Femur (tissue), 1 donor: ENCODE measurements at regions not wholly inside any gene's neighbourhood (a gene's known extent, or its start where the extent isn't known, plus 50 kb on each side); places are given as distances from the start of the nearest gene placed in this dataset.
A peak's percentile ranks its signal among the peaks of the same experiment; 100 is the strongest.

ENCODE experiments used
- DNase-seq: peaks from one replicate; pipeline ENCODE4 v3.0.0-alpha.2; 2017

DNA sequence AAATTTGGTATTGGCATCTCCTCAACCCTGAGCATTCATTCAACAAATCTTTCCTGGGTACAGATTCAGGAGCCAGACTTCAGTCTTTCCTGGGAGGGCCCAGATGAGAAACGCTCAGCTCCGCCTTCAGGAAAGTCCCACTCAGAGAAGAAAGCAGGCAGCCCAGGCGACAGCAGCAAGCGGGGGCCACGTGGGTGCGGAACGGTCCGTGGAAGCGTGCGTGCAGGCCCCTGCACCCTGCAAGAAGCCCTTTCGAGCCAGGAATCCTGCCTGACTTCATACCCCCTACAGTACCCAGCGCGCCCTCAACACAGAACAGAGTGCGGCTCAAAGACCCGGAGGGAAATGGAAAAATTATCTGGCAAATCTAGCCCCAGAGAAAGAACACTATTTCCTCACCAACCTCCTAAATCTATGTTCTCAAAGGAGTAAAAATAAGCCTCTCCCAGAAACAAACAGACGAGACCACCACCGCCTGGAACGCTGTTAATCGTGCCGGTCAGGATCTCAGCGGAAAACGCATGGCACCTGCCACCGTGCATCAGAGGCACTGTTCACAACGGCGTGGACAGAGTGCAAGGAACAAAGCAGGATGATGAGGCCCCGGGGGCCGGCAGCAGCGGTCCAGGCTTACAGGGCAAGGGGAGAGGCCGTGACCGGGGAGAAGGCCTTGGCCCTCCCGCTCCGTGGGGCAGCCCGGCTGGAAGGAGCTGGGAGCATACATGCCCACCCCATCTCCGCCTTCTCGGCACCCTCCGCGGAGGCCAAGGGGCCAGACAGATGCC is 318.3 kb downstream of the EIPR1 start:
- DNase-seq: no peak

DNA sequence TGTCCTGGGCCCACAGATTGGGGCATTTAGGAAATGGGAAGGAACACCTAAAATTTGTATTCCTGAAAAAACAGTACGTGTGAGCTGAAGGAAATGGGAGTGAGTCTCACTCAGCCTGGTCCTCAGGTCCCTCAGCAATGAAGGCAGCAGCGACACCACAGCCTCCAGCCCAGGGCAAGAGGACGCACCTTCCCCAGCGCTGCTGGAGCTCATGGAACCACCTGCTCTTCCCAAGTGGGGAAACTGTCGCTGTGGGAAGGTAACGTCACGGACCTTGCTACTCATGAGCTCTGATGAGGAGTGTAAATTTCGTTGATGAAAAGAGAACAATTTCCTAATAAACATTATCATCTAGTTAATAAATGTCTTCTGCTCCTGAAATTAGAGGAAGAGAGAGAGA is 323.6 kb downstream of the EIPR1 start:
- no peak for DNase-seq

DNA sequence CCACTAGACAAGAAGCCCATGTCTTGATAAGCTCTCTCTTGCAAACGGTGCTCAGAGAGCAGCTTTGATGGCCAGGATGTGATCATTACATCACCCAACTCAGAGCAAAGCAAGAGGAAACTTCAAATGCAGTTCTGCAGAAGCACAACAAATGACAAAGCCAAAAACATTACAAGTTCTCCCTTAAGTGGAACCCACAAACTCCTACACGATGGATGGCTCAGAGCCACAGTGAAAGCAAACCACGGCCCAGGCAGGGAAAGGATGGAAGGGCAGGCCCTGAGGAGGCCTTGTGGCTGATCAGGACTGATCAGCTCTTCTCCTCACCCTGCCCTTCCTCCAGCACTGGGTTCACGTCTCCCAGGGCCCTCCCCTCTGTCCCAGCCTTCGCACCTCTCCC is 326.4 kb downstream of the EIPR1 start:
- DNase-seq: no peak

DNA sequence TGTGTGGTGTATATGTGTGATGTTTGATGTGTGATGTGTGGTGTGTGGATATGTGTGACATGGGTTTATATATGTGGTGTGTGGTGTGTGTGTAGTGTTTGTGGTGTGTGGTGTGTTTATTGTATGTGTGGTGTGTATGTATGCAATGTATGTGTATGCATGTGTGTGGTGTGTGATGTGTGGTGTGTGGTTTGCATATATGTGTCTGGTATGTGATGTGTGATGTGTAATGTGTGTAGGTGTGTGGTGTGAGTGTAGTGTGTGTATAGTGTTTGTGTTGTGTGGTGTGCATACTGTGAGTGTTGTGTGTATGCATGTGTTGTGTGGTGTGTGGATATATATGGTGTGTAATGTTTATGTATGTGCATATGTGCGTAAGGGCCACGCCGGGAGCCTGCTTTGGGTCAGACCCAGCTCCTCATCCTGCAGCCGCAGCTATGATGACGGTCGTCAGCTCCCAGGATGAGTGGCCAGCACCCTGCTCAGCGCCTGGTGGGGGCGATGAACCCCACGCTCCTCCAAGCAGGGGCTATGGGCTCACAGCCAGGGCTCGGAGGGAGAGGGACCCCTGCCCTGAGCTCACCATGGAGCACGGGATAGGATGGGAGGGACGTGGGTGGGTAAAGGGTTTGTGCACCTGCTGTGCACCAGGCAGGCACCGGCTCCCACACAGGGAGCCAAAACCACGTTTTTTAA is 331.3 kb downstream of the EIPR1 start:
- no peak for DNase-seq

DNA sequence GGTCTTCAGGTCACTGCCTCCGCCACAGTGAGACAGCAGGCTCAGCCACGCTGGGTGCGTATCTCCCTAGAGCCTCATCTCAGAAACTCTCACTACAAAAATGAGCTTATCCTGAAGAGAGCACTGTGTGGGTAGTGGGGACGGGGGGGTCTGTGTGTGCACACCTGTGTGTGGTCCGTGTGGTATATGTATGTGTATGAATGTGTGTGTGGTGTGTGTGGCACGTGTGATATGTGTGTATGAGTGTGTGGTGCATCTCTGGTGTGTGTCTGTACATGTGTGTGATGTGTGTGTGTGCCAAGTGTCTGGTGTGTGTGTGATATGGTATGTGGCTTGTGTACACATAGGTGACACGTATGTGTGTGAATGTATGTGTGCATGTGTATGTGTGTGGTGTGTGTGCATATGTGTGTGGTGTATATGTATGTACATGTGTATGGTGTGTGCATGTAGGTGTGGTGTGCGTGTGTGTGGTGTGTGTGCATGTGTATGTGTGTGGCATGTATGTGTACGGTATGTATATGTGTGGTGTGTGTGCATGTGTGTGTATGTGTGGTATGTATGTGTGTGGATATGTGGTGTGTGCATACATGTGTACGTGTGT is 332.2 kb downstream of the EIPR1 start:
- DNase-seq: no peak

DNA sequence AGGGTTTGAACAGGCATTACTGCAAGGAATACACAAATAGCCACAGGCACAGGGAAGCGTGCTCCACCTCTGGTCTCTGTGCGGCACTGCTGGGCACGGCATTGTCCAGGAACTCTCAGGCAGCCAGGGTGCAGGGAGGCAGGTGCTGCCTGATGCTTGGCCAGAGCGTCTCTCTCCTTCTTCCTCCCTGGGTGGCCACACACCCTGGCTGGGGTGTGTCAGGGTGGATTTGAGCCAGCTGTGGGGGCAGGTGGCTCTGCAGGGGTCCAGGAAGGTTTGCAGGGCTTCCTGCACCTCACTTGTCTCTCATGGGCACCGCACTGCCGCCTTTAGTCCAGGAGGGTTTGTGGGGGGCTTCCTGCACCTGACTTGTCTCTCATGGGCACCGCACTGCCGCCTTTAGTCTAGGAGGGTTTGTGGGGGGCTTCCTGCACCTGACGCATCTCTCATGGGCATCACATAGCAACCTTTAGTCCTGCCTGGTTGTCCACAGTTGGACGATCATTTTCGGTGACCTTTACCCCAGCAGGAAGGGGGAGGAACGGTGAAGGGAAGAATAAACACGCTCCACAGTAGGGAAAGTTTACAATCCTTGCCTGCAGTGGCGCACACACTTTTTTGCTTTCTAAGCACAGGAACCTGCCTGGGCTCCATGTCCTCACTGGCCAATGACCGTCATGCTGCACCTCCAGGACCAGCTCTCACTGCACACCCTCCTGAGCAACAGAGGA is 332.9 kb downstream of the EIPR1 start:
- DNase-seq: no peak

DNA sequence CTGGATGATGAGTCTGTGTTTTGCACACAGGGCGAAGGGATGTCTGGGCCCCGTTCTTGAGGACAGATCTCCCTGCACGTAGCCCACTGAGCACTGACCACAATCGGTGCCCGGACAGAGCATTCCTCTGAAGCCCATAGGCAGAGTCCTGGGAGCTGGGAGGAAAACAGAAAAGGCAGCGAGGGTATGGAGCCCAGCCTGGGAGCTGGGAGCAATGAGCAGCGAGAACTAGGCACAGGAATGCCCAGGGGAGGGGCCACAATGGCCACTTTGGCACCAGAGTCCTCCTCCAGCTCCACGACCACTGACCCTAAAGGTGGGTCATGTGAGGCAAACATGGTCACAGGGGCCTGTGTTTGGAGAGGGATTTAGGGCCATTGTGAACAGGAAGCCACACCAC is 333.9 kb downstream of the EIPR1 start:
- no peak for DNase-seq

DNA sequence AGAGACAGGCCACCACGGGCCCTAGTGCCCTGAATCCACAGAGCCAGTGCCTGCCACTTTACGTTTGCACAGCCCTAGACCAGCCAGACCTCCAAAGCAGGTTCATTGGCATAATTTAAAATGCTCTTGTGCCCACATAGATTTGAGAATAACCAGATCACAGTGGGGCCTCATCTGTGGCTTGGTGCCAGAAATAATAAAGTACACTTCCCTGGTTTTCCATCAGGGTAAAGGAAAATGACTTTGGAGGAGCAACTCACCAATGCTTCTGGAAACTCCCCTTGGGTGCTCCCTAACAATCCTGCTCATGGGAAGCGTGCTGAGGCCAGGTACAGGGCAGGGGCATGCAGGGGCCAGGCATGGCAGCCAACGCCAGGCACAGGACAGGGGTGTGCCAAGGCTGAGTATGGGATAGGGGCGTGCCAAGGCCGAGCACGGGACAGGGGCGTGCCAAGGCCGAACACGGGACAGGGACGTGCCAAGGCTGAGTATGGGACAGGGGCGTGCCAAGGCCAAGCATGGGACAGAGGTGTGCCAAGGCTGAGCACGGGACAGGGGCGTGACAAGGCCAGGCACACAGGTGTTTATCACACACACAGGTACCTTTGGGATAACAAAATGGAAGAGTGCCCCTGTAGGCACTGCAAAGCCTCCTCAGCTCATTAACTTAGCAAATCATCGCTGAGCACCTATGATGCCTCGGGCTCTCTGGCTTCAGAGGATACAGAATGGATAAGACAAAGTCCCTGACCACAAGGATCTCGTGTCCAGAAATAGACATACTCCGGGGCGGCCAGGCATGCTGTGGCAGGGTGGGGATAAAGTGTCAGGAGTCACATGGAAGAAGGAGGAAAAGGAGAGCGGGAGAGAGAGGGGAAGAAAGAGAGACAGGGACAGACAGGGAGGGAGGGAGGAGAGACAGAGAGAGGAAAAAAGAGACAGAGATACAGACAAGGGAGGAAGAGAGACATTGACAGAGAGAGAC is 334.7 kb downstream of the EIPR1 start:
- DNase-seq: no peak

DNA sequence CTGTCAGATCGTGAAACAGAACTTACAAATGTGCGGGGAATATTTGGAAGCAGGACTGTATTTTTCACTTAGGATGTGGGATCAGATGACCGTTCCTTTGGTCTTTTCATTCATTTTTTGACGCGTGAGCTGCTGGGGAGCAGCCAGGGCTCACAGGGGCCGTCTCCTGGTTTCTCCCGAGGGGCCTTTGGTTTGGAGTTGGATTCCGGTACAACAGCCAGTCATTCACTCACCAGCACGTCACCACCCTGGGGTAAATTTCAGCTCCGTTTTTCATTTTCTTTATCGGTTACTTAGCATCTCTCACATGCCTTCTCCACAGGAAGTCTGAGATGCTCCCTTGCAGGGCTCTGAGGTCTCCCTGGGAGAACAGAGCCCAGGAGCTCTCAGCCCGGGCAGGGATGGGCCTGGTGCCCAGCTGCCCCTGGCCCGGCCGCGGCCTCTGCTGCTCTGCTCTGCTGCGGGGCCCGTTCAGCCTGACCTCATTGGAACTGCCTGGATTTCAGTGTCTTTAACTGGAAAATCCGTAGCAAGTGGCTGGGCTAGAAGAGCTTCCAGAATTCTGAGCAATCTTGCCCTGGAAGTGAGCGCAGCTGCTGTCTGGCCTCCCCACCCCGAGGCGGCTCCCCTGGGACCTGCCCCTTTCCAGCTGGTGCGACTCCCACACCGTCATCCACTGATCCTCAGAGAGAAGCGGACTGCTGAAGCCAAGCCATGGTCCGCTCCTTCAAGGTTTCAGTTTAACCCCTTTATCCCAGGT is 335.6 kb downstream of the EIPR1 start:
- DNase-seq: peak; percentile 70

DNA sequence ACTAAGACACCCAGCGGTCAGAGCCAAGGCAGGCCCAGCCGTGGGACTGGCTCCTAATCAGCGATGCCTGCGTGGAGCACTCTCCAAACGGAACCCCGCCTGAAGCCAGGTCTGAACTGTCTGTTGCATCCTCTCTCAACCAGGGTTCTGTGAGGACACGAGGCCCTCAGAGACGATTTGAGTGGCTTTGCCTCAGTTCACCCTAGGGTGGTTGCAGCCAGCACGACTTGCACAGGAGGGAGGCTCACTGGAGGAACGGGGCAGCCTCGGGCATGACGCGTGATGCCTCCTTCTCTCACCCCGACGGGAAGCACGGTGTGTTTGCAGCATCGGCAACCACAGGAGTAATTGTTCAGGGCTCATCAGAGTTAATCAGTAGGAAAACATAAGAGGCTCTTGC is 336.4 kb downstream of the EIPR1 start:
- no peak for DNase-seq

DNA sequence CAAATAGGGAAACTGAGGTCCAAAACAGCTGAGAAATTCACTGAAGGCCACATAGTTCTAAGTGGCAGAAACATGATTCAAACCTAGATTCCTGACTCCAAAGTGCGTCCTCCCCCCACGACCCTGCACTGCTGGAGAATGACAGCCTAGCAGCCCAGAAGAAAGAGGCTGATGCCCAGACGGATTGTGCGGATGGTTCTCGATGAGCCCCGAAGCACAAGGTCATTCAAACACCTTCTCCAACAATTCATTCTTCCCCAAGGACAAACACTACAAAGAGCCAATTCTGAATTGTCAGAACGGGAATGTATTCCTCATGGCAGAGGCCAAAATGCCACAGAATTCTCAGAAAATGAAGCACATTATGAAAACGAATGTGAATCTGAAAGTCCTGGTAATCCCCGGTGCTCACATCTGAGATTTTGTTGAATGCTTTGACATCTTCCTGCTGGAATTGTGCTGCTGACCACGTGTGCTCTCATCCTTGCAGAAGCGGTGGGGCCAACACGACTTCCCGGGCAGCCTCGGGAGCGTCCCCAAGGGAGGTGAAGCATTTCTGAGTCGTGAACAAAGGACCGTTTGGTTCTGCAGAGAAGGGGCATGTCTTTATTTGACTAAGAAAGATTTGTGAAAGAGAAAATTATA is 337.0 kb downstream of the EIPR1 start:
- DNase-seq: no peak

DNA sequence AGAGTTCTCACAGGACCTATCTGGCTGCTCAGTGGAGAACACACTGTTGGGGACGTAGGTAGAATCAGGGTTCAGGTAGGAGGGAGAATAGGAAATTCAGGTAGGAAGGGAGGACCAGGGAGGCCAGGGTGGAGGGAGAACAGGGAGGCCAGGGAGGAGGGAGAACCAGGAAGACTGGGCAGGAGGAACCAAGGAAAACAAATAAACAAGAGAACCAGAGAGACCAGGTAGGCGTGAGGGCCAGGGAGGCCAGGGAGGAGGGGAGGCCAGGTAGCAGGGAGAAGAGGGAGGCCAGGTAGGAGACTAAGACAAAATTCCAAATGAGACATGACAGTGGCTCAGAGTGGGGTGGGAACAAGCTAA is 337.6 kb downstream of the EIPR1 start:
- DNase-seq: no peak

DNA sequence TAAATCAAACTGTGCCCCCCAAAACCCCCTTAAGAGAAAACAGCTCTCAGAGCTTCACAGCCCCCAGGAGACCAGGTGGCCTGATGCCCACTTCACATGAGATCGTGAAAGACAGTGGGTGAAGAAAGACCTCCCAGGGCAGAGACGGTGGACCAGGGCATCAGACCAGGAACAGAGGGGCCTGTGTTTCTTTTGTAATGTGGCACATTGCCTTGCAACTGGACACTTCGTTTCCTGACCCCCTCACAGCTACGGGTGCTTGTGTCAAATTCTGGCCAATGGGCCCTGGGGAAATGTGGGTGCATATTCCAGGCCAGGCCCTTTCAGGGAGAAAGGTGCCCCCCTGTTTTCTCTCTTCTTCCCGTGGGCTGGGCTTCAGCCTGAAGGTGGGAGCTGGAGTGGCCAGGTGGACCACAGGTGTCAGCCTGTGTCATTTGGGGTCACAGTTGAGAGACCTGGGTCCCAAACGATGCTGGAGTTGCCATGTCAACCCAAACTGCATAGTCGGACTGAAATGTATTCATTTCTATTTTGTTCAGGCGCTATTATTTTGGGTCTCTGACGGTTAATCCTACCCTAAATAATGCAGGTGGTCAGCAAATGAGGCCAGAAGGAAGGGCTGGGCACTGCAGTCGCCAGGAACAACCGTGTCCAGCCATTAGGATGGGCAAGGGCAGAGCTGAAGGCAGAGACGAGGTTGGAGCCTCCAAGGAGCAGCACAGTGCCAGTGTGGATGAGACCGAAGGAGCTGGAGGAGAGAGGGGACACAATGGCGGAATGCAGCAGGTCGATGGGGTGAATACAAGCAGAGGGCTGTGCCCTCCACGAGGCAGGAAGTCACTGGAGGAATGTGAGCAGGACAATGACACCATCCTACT is 338.2 kb downstream of the EIPR1 start:
- DNase-seq: no peak

DNA sequence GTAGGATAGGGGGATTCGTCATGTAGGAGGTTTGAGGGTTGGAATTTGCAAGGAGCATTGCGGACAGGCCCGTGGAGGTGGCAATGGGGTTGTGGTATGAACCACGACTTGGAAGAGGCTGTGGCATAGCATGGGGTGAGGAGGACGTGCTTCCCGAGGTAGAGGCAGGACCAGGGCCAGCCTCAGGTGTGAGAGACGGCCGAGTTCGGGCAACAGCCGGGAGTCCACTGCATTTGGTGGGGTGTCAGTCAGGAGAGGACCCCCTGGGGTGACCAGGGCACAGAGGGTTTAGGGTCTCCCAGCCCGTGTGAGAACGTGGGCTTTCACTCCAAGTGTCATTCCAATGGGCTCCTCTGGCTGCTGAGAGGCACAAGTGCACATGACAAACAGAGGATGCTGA is 339.0 kb downstream of the EIPR1 start:
- no peak for DNase-seq

DNA sequence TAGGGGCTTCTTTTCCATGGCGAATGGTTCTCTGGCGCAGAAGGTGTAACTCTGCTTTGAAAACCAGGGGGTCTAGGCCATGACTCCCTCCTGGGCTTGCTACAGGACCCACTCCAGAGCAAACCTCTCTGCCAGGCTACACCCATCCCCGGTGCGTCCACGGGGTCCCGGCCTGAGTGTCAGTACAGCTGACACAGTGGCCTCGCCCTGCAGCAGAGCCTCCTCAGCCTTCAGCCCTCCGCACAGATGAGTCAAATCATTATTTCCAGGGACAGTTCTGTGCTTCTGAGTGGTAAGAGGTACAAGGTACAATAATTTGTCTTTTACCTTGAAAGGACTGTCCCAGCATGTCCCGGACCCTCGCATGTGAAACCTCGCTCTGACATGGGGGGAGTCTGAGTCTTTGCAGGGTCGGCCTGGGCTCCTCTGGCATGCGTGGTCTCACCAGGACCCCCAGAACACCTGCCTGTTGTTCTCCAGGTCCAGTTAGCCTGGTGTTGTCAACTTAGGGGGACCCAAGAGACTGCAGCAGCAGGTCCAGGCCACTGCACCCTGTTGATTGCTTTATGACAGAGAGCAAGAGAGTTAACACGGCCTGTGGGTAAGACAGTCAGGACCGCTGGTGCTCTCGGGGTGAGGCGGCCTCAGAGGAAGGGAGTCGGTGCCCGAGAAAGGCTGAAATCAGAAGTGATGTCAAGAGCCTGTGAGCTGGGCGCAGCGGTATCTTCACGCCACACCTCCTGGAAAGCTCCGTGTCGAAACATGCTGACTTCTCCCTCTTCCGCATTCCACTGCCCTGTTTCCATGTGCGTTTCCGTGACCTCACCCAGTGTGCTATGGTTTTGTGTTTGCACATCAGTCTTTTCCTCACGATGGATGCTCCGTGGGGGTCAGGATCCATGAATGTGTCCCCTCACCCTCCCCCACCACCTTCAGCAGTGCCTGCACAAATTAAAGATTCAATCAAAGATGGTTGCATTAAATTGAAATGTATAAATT is 340.1 kb downstream of the EIPR1 start:
- no peak for DNase-seq

DNA sequence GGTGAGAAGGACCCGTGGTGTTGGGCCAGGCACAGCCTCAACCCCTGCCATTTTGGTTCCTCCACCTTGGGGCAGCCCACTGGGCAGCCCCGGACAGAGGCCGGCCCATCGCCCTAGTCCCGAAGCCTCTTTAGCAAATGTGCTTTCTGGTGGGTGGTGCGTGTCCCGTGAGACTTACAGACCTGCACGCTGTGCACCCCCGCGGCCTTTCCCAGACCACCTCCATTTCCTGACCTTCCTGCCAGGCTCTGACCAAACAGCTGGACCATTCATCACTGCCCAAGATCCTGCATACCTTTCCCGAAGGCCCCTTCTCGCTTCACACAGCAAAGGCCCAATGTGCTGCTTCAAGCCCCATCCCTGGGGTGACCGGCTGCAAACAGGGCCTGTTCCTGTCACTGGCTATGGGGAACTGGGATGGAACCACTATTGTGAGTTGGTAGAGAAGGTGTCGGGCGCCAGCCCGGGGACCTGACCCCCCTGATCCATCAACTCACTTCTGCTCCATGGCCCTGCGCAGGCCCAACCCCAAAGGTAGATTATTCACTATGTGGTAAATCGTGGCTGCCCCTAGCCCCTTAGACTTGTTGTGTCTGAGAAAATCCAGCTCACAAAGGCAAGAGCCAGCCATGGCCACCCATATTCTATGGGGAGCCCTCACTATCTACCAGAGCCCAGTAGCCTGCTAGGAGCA is 341.0 kb downstream of the EIPR1 start:
- DNase-seq: no peak

DNA sequence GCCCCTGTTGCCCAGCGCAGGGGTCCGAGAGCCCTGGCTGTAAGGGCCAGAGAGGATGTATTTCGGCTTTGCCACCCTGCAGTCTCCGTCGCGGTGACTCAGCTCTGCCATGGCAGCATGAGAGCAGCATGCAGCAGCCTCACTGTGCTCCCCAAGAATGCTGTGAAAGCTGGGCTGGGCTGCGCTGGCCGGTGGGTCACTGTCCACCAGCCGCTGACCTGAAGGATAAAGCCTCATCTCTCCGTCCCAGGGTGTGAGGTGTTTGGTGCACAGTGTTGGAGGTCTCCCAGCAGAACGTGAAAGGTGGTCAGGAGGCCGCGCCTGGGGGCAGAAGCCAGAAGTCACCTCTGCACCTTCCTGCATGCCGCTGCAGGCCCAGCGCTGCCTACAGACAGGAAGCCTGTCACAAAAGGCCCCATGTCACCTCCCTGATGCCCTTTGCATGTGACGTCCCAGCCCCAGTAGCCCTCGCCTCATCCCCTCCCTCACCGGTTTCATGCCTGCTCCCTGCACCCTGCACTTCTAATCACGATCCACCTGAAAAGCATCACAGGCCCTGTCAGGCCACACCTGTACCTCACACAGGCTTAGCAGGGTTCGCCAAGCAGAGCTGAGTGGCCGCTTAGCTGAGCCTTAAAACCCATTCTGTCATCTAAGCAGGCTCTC is 342.1 kb downstream of the EIPR1 start:
- no peak for DNase-seq
